HG03439 (cell line): ENCODE measurements at regions not wholly inside any gene's neighbourhood (a gene's known extent, or its start where the extent isn't known, plus 50 kb on each side); places are given as distances from the start of the nearest gene placed in this dataset.
"Not testable (repeated sequence)": the region's sequence is repeated elsewhere in the genome, so short reads cannot be mapped to it uniquely, and the experiment has no call there.

Experiments
- ATAC-seq: cut with Tn5 transposase; IDR thresholded peaks from one replicate; pipeline ENCODE4 v1.9.1; 2021; ENCODE audit warnings: mild to moderate bottlenecking, moderate library complexity; ENCODE audit not compliant: unreplicated experiment

DNA sequence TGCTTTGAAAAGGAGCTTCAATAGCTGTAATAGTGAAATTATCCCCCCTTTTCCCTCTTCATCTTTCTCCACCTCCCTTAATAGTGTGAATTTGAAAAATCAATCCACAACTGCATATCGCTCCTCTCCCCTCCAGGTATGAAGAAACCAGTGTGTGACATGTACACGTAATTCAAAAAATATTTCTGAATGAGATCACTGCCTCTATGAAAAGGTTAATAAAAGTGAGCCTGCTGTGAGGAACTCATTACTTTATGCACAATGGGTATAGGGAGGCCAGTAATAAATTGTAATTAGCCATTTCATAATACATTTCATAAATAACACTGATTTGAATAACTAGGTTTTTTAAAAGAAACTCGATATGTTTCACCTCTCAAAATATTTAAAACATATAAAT is 209.0 kb upstream of the KYNU start:
- no peak for ATAC-seq

- ATAC-seq: no peak
Observed at GRCh38 chr2:142665241-142665640, 212.2 kb upstream of the KYNU start.

DNA sequence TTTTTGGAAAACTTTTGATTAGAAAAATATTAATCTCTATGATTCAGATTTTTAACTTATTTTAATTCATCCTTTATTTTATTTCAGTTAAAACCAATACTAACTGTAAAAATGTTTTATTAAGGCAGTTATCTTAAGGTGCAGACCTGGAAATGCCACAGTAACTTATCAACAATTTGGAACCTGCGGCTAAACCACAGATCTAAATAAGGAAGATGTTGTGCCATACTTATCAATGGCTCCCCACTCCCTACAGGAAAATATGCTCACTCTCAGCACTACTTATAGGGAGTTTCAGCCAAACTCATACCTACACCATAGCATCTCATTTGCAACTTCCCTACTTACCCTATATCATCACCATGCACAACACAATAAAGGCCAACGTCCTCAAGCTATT is 226.9 kb upstream of the KYNU start:
- ATAC-seq: no peak

GRCh38 chr2:142649581-142649980 is 227.9 kb upstream of the KYNU start:
- no peak for ATAC-seq

- ATAC-seq: no peak
Observed at GRCh38 chr2:142642650-142643049, 234.8 kb upstream of the KYNU start.

DNA sequence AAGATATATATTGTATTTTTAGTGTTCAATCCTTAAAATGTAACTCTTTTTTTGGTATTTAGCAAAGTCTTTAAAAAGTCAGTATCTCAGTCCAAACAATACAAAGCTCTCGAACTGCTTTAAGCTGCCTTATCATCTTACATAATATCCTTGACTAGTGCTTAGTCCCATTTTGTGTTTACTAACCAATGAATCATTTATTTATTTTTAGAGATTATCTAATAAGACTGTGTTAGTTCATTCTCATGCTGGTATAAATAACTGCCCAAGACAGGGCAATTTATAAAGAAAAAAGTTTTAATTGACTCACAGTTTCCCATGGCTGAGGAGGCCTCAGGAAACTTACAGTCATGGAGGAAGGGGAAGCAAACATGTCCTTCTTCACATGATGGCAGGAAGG is 248.3 kb upstream of the KYNU start:
- no peak for ATAC-seq

GRCh38 chr2:142621287-142621686 is 256.2 kb upstream of the KYNU start:
- ATAC-seq: no peak

DNA sequence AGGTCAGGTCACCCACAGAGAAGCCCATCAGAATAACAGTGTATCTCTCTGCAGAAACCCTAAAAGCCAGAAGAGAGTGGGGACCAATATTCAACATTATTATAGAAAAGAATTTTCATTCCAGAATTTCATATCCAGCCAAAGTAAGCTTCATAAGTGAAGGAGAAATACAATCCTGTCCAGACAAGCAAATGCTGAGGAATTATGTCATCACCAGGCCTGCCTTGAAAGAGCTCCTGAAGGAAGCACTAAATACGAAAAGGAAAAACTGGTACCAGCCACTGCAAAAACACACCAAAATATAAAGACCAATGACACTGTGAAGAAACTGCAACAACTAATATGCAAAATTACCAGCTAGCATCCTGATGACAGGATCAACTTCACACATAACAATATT is 260.0 kb upstream of the KYNU start:
- no peak for ATAC-seq

- ATAC-seq: no peak
Observed at GRCh38 chr2:142615876-142616275, 261.6 kb upstream of the KYNU start.

DNA sequence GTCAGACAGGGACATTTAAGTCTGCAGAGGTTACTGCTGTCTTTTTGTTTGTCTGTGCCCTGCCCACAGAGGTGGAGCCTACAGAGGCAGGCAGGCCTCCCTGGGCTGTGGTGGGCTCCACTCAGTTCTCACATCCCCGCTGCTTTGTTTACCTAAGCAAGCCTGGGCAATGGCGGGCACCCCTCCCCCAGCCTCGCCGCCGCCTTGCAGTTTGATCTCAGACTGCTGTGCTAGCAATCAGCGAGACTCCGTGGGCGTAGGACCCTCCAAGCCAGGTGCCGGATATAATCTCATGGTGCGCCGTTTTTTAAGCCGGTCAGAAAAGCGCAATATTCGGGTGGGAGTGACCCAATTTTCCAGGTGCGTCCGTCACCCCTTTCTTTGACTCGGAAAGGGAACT is 264.3 kb upstream of the KYNU start:
- ATAC-seq: not testable (repeated sequence)

DNA sequence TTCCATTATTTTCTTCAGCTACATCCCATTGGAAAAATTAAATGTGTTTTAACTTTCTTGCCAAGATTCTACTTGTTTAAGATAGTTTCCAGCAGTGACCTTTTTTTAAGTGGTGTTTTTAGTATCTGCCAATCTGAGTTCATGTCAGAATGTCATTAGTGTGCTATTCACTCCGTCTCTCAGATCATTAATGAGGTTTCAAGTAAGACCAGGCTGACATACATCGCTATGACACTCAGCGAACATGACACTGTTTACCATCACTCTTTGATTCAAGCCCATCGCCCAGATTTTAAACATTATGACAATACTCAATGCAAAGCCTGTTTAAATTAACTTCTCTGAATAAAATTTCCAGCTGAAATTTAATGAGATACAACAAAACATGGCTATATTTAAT is 272.0 kb upstream of the KYNU start:
- ATAC-seq: no peak

DNA sequence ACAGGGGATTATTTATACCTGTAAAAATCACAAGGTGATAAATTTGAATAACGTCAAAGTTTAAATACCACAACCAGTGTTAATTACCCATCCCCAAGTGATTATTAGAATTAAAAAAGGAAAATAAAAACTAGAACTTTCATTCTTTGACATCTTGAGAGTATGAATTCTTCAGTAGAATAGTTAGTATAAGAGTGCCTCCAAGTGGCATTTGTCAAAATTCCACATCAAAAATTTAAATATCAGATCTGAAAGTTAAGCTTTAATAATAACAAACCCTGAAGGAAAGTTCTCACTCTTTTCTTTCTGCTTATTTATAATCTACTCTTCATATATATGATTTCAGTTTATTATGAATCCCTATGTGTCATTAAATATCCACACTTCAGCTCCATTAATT is 273.7 kb upstream of the KYNU start:
- no peak for ATAC-seq

DNA sequence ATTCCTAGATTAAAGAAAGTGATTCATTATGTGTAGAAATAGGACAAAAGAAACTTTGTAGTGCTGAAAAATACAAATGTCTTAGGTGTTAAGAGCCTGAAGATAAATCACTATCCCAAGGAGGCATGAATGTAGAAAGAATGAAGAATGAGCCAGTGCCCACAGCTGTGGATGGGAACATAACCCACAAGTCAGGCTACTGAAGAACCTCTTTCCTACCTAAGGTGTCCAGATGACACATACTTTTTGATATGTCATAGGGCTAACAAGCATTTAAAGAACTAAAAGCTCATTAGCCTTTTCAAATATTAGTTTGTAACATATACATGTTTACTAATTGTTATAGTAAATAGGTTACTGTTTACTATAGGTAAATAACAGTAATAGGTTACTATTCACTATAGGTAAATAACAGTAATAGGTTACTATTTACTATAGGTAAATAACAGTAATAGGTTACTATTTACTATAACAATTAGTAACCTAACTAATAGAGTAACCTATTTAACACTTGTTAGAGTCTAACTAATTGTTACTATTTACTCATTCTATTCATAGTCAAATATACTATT is 275.0 kb upstream of the KYNU start:
- ATAC-seq: no peak

GRCh38 chr2:142601794-142602193 is 275.7 kb upstream of the KYNU start:
- ATAC-seq: no peak

- ATAC-seq: no peak
Observed at GRCh38 chr2:142599504-142599903, 278.0 kb upstream of the KYNU start.

- no peak for ATAC-seq
Observed at GRCh38 chr2:142598846-142599245, 278.6 kb upstream of the KYNU start.

- ATAC-seq: no peak
Observed at GRCh38 chr2:142596334-142597088, 281.0 kb upstream of the KYNU start.

- ATAC-seq: no peak
Observed at GRCh38 chr2:142594935-142595334, 282.5 kb upstream of the KYNU start.

- no peak for ATAC-seq
Observed at GRCh38 chr2:142592171-142592570, 285.3 kb upstream of the KYNU start.

DNA sequence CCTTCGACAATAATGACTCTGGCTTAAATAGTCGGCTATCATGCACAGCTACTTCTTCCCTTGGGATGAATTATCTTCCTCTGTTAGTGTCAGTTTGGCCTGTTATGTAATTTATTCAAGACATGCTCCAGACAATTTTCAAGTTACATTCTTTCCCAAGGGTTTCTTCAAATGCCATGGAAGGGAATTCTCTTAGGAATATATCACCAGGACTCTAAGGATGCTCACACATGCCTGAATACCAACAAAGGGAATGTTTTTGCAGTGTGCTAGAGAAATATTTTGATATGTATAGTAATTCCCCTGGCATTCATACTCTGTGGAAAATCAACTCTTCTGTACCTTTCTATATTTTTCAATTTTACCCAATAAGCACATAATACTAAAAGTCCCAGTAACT is 286.0 kb upstream of the KYNU start:
- ATAC-seq: no peak

DNA sequence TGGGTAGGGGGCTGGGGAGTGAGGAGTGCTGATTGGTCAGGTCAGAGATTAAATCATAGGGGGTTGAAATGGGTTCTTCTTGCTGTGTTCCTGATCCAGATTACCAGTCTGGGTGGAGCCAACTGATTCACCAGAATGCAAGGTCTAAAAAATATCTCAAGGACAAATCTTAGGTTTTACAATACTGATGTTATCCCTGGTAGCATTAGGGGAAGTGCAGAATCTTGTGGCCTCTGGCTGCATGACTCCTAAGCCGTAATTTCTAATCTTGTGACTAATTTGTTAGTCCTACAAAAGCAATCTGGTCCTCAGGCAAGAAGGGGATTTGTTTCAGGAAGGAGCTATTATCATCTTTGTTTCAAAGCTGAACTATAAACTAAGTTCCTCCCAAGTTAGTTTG is 289.2 kb upstream of the KYNU start:
- no peak for ATAC-seq

DNA sequence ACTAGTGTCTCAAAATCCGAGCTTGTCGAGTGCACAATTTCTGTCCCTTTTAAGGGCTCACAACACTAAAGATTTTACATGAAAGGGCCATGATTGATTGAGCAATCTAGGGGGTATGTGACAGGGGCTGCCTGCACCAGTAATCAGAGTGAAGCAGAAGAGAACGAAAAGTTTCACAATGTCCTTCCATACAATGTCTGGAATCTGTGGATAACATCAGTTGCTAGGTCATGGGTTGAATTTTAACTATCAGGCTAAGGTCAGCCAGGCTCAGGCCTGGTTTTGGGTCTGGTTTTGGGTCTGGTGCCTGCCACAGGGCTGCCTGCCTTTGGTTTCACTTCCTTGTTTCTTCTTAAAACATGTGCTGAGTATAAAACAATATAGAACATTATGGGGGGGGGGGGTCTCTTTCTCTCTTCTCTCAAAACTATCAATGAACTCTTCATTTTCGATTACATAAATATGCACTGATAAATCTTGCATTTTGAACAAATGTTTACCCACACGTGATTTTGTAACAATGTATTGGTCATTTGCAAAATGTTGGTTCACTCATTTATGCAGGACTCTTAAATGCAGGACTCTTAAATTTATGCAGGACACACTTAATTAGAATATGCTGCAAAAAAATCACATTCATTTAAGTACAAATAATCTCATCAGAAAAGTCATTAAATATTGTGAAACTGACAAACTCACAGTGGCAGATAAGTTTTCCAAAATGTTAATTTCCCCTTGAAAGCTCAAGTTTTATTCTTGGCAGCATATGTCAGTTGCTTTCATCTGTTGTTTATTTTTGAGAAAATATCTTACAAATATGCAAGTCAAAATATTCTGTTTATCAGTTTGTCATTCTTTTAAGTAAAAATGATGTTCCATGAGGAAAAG is 290.5 kb upstream of the KYNU start:
- ATAC-seq: no peak
